Thoracic aorta (tissue), 2 donors: ENCODE measurements at regions not wholly inside any gene's neighbourhood (a gene's known extent, or its start where the extent isn't known, plus 50 kb on each side); places are given as distances from the start of the nearest gene placed in this dataset.

Source experiments
- ATAC-seq: fragments of 150-250 bp; one replicate; pipeline ENCODE4 v1.8.0; 2017; ENCODE audit warnings: low read depth; ENCODE audit not compliant: insufficient number of reproducible peaks, low FRiP score
- DNase-seq: peaks from one replicate; pipeline ENCODE4 v3.0.0-alpha.2; 2020; ENCODE audit warnings: low spot score
- H3K27ac ChIP-seq, 2 donors: fragments of 200-600 bp; sonication (generic); 1 replicate in 1 of 2; 2 replicates in 1 of 2; pipeline ENCODE4 v1.5.1; 2016; ENCODE audit warnings: mild to moderate bottlenecking in 2 of 2, moderate library complexity in 2 of 2
- H3K27me3 ChIP-seq: fragments of 200-600 bp; sonication (generic); replicated peaks from 2 replicates; pipeline ENCODE4 v1.6.0; 2016; ENCODE audit warnings: mild to moderate bottlenecking; ENCODE audit not compliant: insufficient read depth
- H3K36me3 ChIP-seq: fragments of 200-600 bp; sonication (generic); one replicate; pipeline ENCODE4 v1.5.1; 2016
- H3K4me1 ChIP-seq, 2 donors: fragments of 200-600 bp; sonication (generic); 1 replicate in 1 of 2; 2 replicates in 1 of 2; pipeline versions ENCODE4 v1.5.1 to v1.6.0; 2016; ENCODE audit warnings: low read depth in 2 of 2, mild to moderate bottlenecking in 1 of 2; ENCODE audit not compliant: control insufficient read depth in 1 of 2
- H3K4me3 ChIP-seq: fragments of 200-600 bp; sonication (generic); 2 replicates; pipeline ENCODE4 v1.5.1; 2016; ENCODE audit warnings: mild to moderate bottlenecking
- H3K9me3 ChIP-seq: fragments of 200-600 bp; sonication (generic); 2 replicates; pipeline ENCODE4 v1.5.1; 2016
- TF ChIP-seq, protein P1 (sequence below): fragments of 200-600 bp; sonication (generic); IDR thresholded peaks from one replicate; pipeline ENCODE4 v1.5.1; 2019; ENCODE audit warnings: antibody characterized with exemption

DNA sequence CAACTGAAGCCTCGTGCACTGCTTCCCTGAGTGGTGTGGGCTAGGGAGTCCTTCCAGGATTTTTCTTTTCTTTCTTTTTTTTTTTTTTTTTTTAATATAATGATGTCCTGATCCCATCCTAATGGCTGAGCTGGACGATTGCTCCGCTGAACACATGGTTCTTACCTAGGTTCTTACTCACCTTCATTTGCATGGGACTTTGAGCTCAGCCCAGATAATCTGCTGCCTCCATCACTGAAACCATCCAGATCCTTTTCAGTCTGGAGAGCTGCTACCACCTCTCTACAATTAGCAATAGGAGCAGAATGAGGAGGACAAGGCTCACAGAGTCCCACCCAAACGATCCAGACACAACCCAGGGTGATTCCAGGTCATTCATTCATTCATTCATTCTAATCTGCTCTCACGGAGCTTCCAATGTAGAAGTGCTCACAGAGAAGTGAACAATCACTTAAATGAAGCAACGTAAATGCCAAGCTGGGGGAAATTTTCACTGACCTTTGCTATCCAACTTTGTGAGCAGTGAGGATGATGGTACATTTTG is 246.3 kb upstream of the RREB1 start:
- H3K27ac ChIP-seq, result no peak overlapping the region
- no peaks in the 10 kb centered on the region for H3K27me3 ChIP-seq
- peaks cover 3 to 14% of the 10 kb centered on the region in 2 donors for H3K4me1 ChIP-seq
- no peak overlapping the region for H3K4me3 ChIP-seq
- no peaks in the 10 kb centered on the region for H3K36me3 ChIP-seq
- ATAC-seq (no peak), DNase-seq (no peak)
- TF ChIP-seq, protein P1, sequence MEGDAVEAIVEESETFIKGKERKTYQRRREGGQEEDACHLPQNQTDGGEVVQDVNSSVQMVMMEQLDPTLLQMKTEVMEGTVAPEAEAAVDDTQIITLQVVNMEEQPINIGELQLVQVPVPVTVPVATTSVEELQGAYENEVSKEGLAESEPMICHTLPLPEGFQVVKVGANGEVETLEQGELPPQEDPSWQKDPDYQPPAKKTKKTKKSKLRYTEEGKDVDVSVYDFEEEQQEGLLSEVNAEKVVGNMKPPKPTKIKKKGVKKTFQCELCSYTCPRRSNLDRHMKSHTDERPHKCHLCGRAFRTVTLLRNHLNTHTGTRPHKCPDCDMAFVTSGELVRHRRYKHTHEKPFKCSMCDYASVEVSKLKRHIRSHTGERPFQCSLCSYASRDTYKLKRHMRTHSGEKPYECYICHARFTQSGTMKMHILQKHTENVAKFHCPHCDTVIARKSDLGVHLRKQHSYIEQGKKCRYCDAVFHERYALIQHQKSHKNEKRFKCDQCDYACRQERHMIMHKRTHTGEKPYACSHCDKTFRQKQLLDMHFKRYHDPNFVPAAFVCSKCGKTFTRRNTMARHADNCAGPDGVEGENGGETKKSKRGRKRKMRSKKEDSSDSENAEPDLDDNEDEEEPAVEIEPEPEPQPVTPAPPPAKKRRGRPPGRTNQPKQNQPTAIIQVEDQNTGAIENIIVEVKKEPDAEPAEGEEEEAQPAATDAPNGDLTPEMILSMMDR, result no peak
- H3K9me3 ChIP-seq, result no peaks in the 10 kb centered on the region

DNA sequence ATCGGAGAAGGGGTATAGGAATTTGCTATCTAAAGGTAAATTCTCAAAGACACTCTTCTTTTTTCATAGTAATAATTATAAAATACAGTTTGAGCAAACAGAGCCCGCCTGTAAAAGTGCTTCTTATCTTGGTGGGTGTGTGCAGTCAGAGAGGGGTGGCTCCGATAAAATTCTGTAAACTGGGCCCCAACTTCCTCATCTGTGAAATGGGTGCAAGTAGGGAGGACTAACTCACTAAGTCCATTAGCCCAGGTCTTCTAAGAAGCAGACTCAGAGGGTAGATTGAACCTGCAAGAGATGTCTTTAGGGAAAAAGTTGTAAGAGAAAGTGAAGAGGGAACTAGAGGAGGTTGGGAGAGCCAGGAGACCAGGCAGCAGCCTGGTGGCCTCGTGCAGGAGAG is 245.8 kb upstream of the RREB1 start:
- Histone ChIP-seq H3K27ac (no peak overlapping the region), H3K36me3 (no peaks in the 10 kb centered on the region), H3K9me3 (no peaks in the 10 kb centered on the region), H3K27me3 (no peaks in the 10 kb centered on the region), H3K4me1 (peaks cover 3 to 8% of the 10 kb centered on the region in 2 donors), H3K4me3 (no peak overlapping the region)
- TF ChIP-seq, protein P1, result no peak
- DNase-seq, result no peak
- ATAC-seq, result no peak

DNA sequence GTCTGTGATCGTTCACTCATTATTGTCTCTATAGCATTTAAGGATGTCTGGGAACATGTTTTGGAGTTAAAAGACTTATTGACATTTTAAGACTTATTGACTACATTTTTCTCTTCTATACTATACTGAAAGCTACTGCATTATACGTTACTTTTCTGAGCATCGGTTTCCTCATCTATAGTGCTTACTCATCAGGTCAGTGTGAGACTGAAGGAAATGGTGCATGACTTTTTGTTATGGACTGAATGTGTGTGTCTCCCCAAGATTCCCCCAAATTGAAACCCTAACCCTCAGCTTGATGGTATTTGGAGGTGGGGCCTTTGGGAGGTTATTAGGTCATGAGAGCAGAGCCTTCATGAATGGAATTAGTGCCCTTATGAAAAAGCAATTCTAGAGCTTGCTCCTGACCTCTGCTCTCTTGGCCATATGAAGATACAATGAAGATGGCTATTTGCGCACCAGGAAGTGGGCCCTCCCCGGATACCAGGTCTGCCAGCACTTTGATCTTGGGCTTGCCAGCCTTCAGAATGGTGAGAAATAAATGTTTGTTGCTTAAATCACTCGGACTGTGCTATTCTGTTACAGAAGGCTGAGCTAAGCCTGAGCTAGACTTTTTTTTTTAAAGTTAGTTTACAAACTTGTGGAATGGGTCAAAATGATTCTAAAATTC is 243.7 kb upstream of the RREB1 start:
- ATAC-seq, result no peak
- H3K4me3 ChIP-seq, result no peak overlapping the region

DNA sequence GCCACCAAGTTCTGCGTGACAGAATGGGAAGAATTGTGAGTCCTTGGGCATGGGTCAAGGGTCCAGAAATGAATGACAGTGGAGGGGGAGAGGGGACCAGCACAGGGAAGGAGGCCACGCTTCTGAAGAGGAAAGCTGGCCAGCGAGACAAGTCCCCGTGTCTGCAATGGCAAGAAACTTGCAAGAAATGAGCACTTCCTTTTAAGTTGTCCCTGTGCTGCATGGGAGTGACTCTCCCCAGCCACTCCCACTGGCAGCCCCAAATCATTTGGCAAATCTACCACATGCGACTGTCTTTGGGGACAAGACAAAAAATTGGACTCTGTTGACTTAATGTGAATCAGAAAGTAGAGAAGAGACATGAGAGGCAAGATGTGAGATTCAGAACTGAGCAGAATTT is 242.2 kb upstream of the RREB1 start:
- Histone ChIP-seq H3K36me3 (no peaks in the 10 kb centered on the region), H3K4me1 (no peaks in the 10 kb centered on the region), H3K4me3 (no peak overlapping the region), H3K27me3 (no peaks in the 10 kb centered on the region), H3K9me3 (no peaks in the 10 kb centered on the region), H3K27ac (no peak overlapping the region)
- ATAC-seq (no peak), DNase-seq (no peak)
- TF ChIP-seq, protein P1, result no peak

More for the DNA sequence above, 243.7 kb upstream of the RREB1 start:
- Histone ChIP-seq H3K36me3 (no peaks in the 10 kb centered on the region), H3K27me3 (no peaks in the 10 kb centered on the region), H3K27ac (no peak overlapping the region), H3K4me1 (no peaks in the 10 kb centered on the region), H3K9me3 (no peaks in the 10 kb centered on the region)
- no peak for DNase-seq
- TF ChIP-seq, protein P1, result no peak

DNA sequence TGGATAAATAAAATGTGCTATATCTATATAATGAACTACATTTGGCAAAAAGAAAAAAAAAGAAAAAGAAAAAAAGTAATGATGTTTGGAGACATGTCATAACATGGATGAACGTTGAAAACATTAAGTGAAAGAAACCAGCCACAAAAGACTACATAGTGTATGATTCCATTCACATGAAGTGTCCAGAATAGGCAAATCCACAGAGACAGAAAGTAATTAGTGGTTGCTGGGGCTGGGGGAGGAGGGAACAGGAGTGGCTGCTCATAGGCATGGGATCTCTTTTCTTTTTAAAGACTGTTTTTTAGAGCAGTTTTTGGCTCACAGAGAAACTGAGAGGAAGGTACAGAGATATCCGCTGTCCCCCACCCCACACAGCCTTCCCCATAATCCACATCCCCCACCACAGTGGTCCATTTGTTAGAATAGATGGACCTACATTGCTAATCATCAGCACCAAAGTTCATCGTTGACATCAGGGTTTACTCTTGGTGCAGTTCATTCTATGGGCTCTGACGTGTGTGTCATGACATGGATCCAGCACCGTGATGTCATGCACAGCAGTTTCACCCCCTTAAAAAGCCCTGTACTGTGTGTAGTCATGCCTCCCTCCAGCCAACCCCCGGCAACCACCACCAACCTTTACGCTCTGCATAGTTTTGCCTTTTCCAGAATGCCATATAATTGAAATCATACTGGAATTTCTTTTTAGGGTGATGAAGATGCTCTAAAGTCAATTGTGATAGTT is 240.9 kb upstream of the RREB1 start:
- Histone ChIP-seq H3K27ac (no peak overlapping the region), H3K4me3 (no peak overlapping the region), H3K9me3 (no peaks in the 10 kb centered on the region), H3K36me3 (no peaks in the 10 kb centered on the region), H3K27me3 (no peaks in the 10 kb centered on the region), H3K4me1 (no peaks in the 10 kb centered on the region)
- DNase-seq, result no peak
- no peak for ATAC-seq
- TF ChIP-seq, protein P1, result no peak
